WTC11 (cell line): ENCODE measurements at regions not wholly inside any gene's neighbourhood (a gene's known extent, or its start where the extent isn't known, plus 50 kb on each side); places are given as distances from the start of the nearest gene placed in this dataset.

Experiments
- ATAC-seq: fragments of 200-7000 bp; cut with Tn5 transposase; 2 replicates; pipeline ENCODE4 v1.10.0; 2021; ENCODE audit warnings: mild to moderate bottlenecking, moderate library complexity
- CTCF ChIA-PET: fragments of 300-600 bp; sonication (Branson Sonifier 250); formaldehyde crosslinking; loops from one replicate; lab custom pipeline; 2021; ENCODE audit warnings: antibody characterized with exemption; lab: Charles Lee
- POLR2A ChIA-PET: fragments of 350-600 bp; sonication (Branson Sonifier 250); formaldehyde crosslinking; loops from one replicate; lab custom pipeline; 2021; ENCODE audit warnings: antibody characterized with exemption; lab: Charles Lee
- DNase-seq: peaks from one replicate; pipeline ENCODE4 v3.0.0; 2021; ENCODE audit warnings: low spot score
- H3K27ac Mint-ChIP-seq: 2 replicates; pipeline ENCODE4 v1.8.0; 2021; ENCODE audit warnings: mixed read lengths
- H3K27me3 Mint-ChIP-seq: 2 replicates; pipeline ENCODE4 v1.8.0; 2021; ENCODE audit warnings: low read depth, mild to moderate bottlenecking, moderate library complexity, mixed read lengths
- H3K36me3 Mint-ChIP-seq: 2 replicates; pipeline ENCODE4 v1.8.0; 2021; ENCODE audit warnings: mixed read lengths
- H3K4me1 Mint-ChIP-seq: 2 replicates; pipeline ENCODE4 v1.8.0; 2022; ENCODE audit warnings: mixed read lengths
- H3K4me3 Mint-ChIP-seq: 2 replicates; pipeline ENCODE4 v1.8.0; 2021; ENCODE audit warnings: mild to moderate bottlenecking, moderate library complexity, mixed read lengths
- H3K9me3 Mint-ChIP-seq: 2 replicates; pipeline ENCODE4 v1.8.0; 2021; ENCODE audit warnings: mixed read lengths
- AFF4 ChIP-seq: sonication (generic); formaldehyde crosslinking; IDR thresholded peaks from 2 replicates; pipeline ENCODE4 v1.8.1; 2023; ENCODE audit warnings: mild to moderate bottlenecking, missing genetic modification reagents, borderline replicate concordance
- ATF3 ChIP-seq: sonication (generic); formaldehyde crosslinking; conservative IDR thresholded peaks from 2 replicates; pipeline ENCODE4 v1.8.1; 2022; ENCODE audit warnings: mild to moderate bottlenecking, missing genetic modification reagents
- CREB1 ChIP-seq: sonication (generic); formaldehyde crosslinking; IDR thresholded peaks from 2 replicates; pipeline ENCODE4 v1.8.0; 2023; ENCODE audit warnings: mild to moderate bottlenecking, missing genetic modification reagents
- E2F4 ChIP-seq: sonication (generic); formaldehyde crosslinking; IDR thresholded peaks from 2 replicates; pipeline ENCODE4 v1.8.1; 2022; ENCODE audit warnings: low read depth, mild to moderate bottlenecking, moderate library complexity, missing genetic modification reagents, borderline replicate concordance
- E2F5 ChIP-seq: sonication (generic); formaldehyde crosslinking; IDR thresholded peaks from 2 replicates; pipeline ENCODE4 v1.8.1; 2022; ENCODE audit warnings: mild to moderate bottlenecking, moderate library complexity, missing genetic modification reagents
- GABPB1 ChIP-seq: sonication (generic); formaldehyde crosslinking; IDR thresholded peaks from 2 replicates; pipeline ENCODE4 v1.8.1; 2023; ENCODE audit warnings: mild to moderate bottlenecking, missing genetic modification reagents
- HMGA2 ChIP-seq: fragments of 250-450 bp; sonication (Bioruptor Pico); IDR thresholded peaks from 2 replicates; pipeline ENCODE4 v1.4.0; 2021; ENCODE audit warnings: mild to moderate bottlenecking, moderate library complexity
- IRF2 ChIP-seq: sonication (generic); formaldehyde crosslinking; IDR thresholded peaks from 2 replicates; pipeline ENCODE4 v1.8.0; 2022; ENCODE audit warnings: low read depth, missing genetic modification reagents, borderline replicate concordance
- JAZF1 ChIP-seq: fragments of 250-450 bp; sonication (Bioruptor Pico); IDR thresholded peaks from 2 replicates; pipeline ENCODE4 v1.9.0; 2021; ENCODE audit warnings: moderate library complexity, mild to moderate bottlenecking, inconsistent platforms
- JUN ChIP-seq: sonication (generic); formaldehyde crosslinking; IDR thresholded peaks from 2 replicates; pipeline ENCODE4 v1.8.0; 2023; ENCODE audit warnings: mild to moderate bottlenecking, missing genetic modification reagents
- MYBL2 ChIP-seq: sonication (generic); formaldehyde crosslinking; IDR thresholded peaks from 2 replicates; pipeline ENCODE4 v1.8.1; 2023; ENCODE audit warnings: mild to moderate bottlenecking, moderate library complexity, missing genetic modification reagents
- NFATC4 ChIP-seq: fragments of 250-450 bp; sonication (Bioruptor Pico); IDR thresholded peaks from 2 replicates; pipeline ENCODE4 v1.9.0; 2021; ENCODE audit warnings: mild to moderate bottlenecking
- PRDM15 ChIP-seq: sonication (generic); formaldehyde crosslinking; IDR thresholded peaks from 2 replicates; pipeline ENCODE4 v1.8.0; 2022; ENCODE audit warnings: missing genetic modification reagents
- PRRX2 ChIP-seq: fragments of 250-450 bp; sonication (Bioruptor Pico); IDR thresholded peaks from 2 replicates; pipeline ENCODE4 v1.8.0; 2021; ENCODE audit warnings: mild to moderate bottlenecking
- SMAD3 ChIP-seq: sonication (generic); formaldehyde crosslinking; IDR thresholded peaks from 2 replicates; pipeline ENCODE4 v1.8.0; 2022; ENCODE audit warnings: missing genetic modification reagents, mild to moderate bottlenecking, borderline replicate concordance
- STAT6 ChIP-seq: sonication (generic); formaldehyde crosslinking; conservative IDR thresholded peaks from 2 replicates; pipeline ENCODE4 v1.8.1; 2023; ENCODE audit warnings: mild to moderate bottlenecking, low read depth, missing genetic modification reagents, moderate library complexity
- ZMAT4 ChIP-seq: fragments of 250-450 bp; sonication (Bioruptor Pico); IDR thresholded peaks from 2 replicates; pipeline ENCODE4 v1.9.0; 2021; ENCODE audit warnings: mild to moderate bottlenecking
- ZNF121 ChIP-seq: sonication (generic); formaldehyde crosslinking; IDR thresholded peaks from 2 replicates; pipeline ENCODE4 v1.8.0; 2023; ENCODE audit warnings: missing genetic modification reagents
- ZNF232 ChIP-seq: sonication (generic); formaldehyde crosslinking; IDR thresholded peaks from 2 replicates; pipeline ENCODE4 v1.8.0; 2022; ENCODE audit warnings: mild to moderate bottlenecking, missing genetic modification reagents

GRCh38 chr7:16989811-16990413 is 108.1 kb upstream of the AGR3 start:
- H3K27ac Mint-ChIP-seq, result no peak overlapping the region
- DNase-seq, result no peak
- ChIA-PET CTCF (no interaction called here), POLR2A (no interaction called here)
- peak; percentile 78 for TF ChIP-seq GABPB1 (CRISPR knock-in tag)
- no peak for TF ChIP-seq HMGA2 (CRISPR knock-in tag)
- H3K9me3 Mint-ChIP-seq, result 0 out of 2 replicates have a peak, but pooled peaks cover 1% of the 10 kb centered on the region
- no peaks in the 10 kb centered on the region for H3K36me3 Mint-ChIP-seq
- no peak for ATAC-seq
- no peak overlapping the region for H3K4me3 Mint-ChIP-seq
- no peaks in the 10 kb centered on the region for H3K4me1 Mint-ChIP-seq
- no peaks in the 10 kb centered on the region for H3K27me3 Mint-ChIP-seq

- Mint-ChIP-seq H3K4me1 (no peaks in the 10 kb centered on the region), H3K27me3 (no peaks in the 10 kb centered on the region), H3K9me3 (peaks cover 9% of the 10 kb centered on the region), H3K4me3 (no peak overlapping the region), H3K36me3 (no peaks in the 10 kb centered on the region), H3K27ac (no peak overlapping the region)
- CTCF ChIA-PET, result no interaction called here
- TF ChIP-seq NFATC4 (CRISPR knock-in tag) (no peak), ATF3 (CRISPR knock-in tag) (no peak), ZNF232 (no peak), SMAD3 (CRISPR knock-in tag) (no peak), MYBL2 (CRISPR knock-in tag) (no peak), PRRX2 (CRISPR knock-in tag) (no peak), JUN (no peak), CREB1 (CRISPR knock-in tag) (no peak), E2F4 (no peak), STAT6 (CRISPR knock-in tag) (no peak), E2F5 (no peak), JAZF1 (no peak), ZNF121 (CRISPR knock-in tag) (no peak), GABPB1 (CRISPR knock-in tag) (no peak), PRDM15 (CRISPR knock-in tag) (no peak), ZMAT4 (CRISPR knock-in tag) (no peak), IRF2 (no peak), AFF4 (CRISPR knock-in tag) (no peak)
- DNase-seq (no peak), ATAC-seq (peak; percentile 30; the same call in 1 of the 2 replicates)
- POLR2A ChIA-PET, result no interaction called here
Observed at GRCh38 chr7:16991551-16991950, 109.8 kb upstream of the AGR3 start.
